ENCODE measurements at regions not wholly inside any gene's neighbourhood (a gene's known extent, or its start where the extent isn't known, plus 50 kb on each side); places are given as distances from the start of the nearest gene placed in this dataset.

DNA sequence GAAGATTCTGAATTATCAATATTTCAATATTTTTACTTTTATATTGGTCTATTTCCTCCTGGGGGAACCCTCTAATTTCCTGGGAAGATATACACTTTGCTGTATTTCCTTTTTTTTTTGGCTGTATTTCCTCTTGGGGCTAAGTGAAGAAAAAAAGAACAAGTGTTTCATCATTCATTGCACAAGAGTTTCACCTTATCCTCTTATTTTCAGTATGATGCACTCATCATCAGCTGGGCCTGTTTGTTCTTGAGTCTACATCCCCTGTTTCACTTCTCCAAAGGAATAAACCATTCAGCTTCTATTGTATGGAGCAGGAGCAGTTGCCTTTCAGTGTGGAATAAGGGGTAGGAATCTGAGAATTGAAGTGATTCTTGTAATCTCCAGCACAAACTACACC is 210.8 kb downstream of the FAM170A start:
- no peaks in the 10 kb centered on the region for H3K79me2 ChIP-seq (ENCODE audit: control insufficient read depth, insufficient read depth, low read length)
- no peaks in the 10 kb centered on the region for H3K36me3 ChIP-seq (ENCODE audit: control insufficient read depth in 2 of 2, extremely low read depth in 1 of 2, insufficient read depth in 2 of 2, low read length in 2 of 2)
- no peaks in the 10 kb centered on the region for H3K27me3 ChIP-seq (ENCODE audit: control insufficient read depth, extremely low read depth, insufficient read depth, low read length)
- H3K9me3 ChIP-seq (ENCODE audit: control insufficient read depth, low read depth, low read length): no peaks in the 10 kb centered on the region
- no peak for FAIRE-seq
- no peaks in the 10 kb centered on the region for H3K9me1 ChIP-seq (ENCODE audit: control insufficient read depth, extremely low read depth, insufficient read depth, low read length)
- no peak for DNase-seq (ENCODE audit: low read depth, low spot score)
- no peak overlapping the region for H2AFZ ChIP-seq (ENCODE audit: control insufficient read depth, low read length)
- TF ChIP-seq, protein P1, sequence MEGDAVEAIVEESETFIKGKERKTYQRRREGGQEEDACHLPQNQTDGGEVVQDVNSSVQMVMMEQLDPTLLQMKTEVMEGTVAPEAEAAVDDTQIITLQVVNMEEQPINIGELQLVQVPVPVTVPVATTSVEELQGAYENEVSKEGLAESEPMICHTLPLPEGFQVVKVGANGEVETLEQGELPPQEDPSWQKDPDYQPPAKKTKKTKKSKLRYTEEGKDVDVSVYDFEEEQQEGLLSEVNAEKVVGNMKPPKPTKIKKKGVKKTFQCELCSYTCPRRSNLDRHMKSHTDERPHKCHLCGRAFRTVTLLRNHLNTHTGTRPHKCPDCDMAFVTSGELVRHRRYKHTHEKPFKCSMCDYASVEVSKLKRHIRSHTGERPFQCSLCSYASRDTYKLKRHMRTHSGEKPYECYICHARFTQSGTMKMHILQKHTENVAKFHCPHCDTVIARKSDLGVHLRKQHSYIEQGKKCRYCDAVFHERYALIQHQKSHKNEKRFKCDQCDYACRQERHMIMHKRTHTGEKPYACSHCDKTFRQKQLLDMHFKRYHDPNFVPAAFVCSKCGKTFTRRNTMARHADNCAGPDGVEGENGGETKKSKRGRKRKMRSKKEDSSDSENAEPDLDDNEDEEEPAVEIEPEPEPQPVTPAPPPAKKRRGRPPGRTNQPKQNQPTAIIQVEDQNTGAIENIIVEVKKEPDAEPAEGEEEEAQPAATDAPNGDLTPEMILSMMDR (optimal IDR thresholded peaks at IDR 0.05 in 1 of 3, IDR thresholded peaks at IDR 0.05 in 1 of 3, conservative IDR thresholded peaks at IDR 0.05 in 1 of 3; ENCODE audit: extremely low read depth in 1 of 3, insufficient read depth in 2 of 3, low read length in 3 of 3): no peak
- no peak for TF ChIP-seq EZH2 (IDR thresholded peaks at IDR 0.05; ENCODE audit: low read length)
- H3K4me3 ChIP-seq (ENCODE audit: control insufficient read depth in 2 of 3, extremely low read depth in 1 of 3, insufficient read depth in 2 of 3, low read depth in 1 of 3, low read length in 3 of 3): no peak overlapping the region
- dilution Hi-C loops (cut with MboI; ENCODE audit: extremely low pct_ligation_motif_present, low sequenced_read_pairs): no loop called here
- H3K4me1 ChIP-seq (ENCODE audit: control insufficient read depth, extremely low read depth, insufficient read depth, low read length): no peaks in the 10 kb centered on the region
- H3K27ac ChIP-seq (ENCODE audit: control insufficient read depth, insufficient read depth, low read length): no peak overlapping the region
- no peak overlapping the region for H3K9ac ChIP-seq (ENCODE audit: control insufficient read depth, extremely low read depth, insufficient read depth, low read length)
- H4K20me1 ChIP-seq (ENCODE audit: control insufficient read depth, extremely low read depth, insufficient read depth, low read length): no peaks in the 10 kb centered on the region
- H3K4me2 ChIP-seq (ENCODE audit: control insufficient read depth, extremely low read depth, insufficient read depth, low read depth, low read length): no peak overlapping the region

- Histone ChIP-seq H4K20me1 (ENCODE audit: control insufficient read depth, extremely low read depth, insufficient read depth, low read length) (no peaks in the 10 kb centered on the region), H3K4me1 (ENCODE audit: control insufficient read depth, extremely low read depth, insufficient read depth, low read length) (no peaks in the 10 kb centered on the region), H3K36me3 (ENCODE audit: control insufficient read depth in 2 of 2, extremely low read depth in 1 of 2, insufficient read depth in 2 of 2, low read length in 2 of 2) (no peaks in the 10 kb centered on the region), H3K27ac (ENCODE audit: control insufficient read depth, insufficient read depth, low read length) (no peak overlapping the region), H3K4me3 (ENCODE audit: control insufficient read depth in 2 of 3, extremely low read depth in 1 of 3, insufficient read depth in 2 of 3, low read depth in 1 of 3, low read length in 3 of 3) (no peak overlapping the region), H3K79me2 (ENCODE audit: control insufficient read depth, insufficient read depth, low read length) (no peaks in the 10 kb centered on the region), H3K9ac (ENCODE audit: control insufficient read depth, extremely low read depth, insufficient read depth, low read length) (no peak overlapping the region), H3K4me2 (ENCODE audit: control insufficient read depth, extremely low read depth, insufficient read depth, low read depth, low read length) (no peak overlapping the region), H3K27me3 (ENCODE audit: control insufficient read depth, extremely low read depth, insufficient read depth, low read length) (no peaks in the 10 kb centered on the region), H2AFZ (ENCODE audit: control insufficient read depth, low read length) (no peak overlapping the region), H3K9me1 (ENCODE audit: control insufficient read depth, extremely low read depth, insufficient read depth, low read length) (no peaks in the 10 kb centered on the region), H3K9me3 (ENCODE audit: control insufficient read depth, low read depth, low read length) (no peaks in the 10 kb centered on the region)
- FAIRE-seq: no peak
- DNase-seq (ENCODE audit: low read depth, low spot score): no peak
- dilution Hi-C loops (cut with MboI; ENCODE audit: extremely low pct_ligation_motif_present, low sequenced_read_pairs): no loop called here
- no peak for TF ChIP-seq EZH2 (IDR thresholded peaks at IDR 0.05; ENCODE audit: low read length)
- TF ChIP-seq, protein P1 (optimal IDR thresholded peaks at IDR 0.05 in 1 of 3, IDR thresholded peaks at IDR 0.05 in 1 of 3, conservative IDR thresholded peaks at IDR 0.05 in 1 of 3; ENCODE audit: extremely low read depth in 1 of 3, insufficient read depth in 2 of 3, low read length in 3 of 3): no peak
Observed at GRCh38 chr5:119852140-119852539, 222.8 kb downstream of the FAM170A start.
